Endothelial cell of umbilical vein (primary cell): ENCODE measurements at regions not wholly inside any gene's neighbourhood (a gene's known extent, or its start where the extent isn't known, plus 50 kb on each side); places are given as distances from the start of the nearest gene placed in this dataset.

Experiments
- BruUV-seq: library from RNA; stranded (reverse); fragments of 400-500 nt; replicated peaks from 2 replicates; lab custom pipeline; 2021; lab: Mats Ljungman, UMichigan
- CTCF ChIA-PET: fragments of 300-600, 350-600 bp; sonication (Branson Sonifier 250); formaldehyde crosslinking; loops from one replicate; lab custom pipeline; 2021; ENCODE audit warnings: antibody characterized with exemption, inconsistent platforms; lab: Charles Lee
- POLR2A ChIA-PET: fragments of 300-600, 350-600 bp; sonication (Branson Sonifier 250); formaldehyde crosslinking; loops from one replicate; lab custom pipeline; 2021; ENCODE audit warnings: antibody characterized with exemption, inconsistent platforms; lab: Charles Lee
- DNase-seq: peaks from one replicate; pipeline ENCODE4 v3.0.0-alpha.2; 2011; ENCODE audit warnings: low read depth, low spot score
- FAIRE-seq: peaks from 2 replicates; lab custom pipeline; 2011; peaks lifted over from hg19 to GRCh38; lab: Jason Lieb, UNC
- H2AFZ ChIP-seq: 2 replicates; pipeline ENCODE4 v1.6.0; 2012; ENCODE audit warnings: low read depth, low read length, control low read depth, inconsistent platforms
- H3K27ac ChIP-seq: 2 replicates; pipeline ENCODE4 v1.5.1; 2011; ENCODE audit warnings: low read depth, mild to moderate bottlenecking, control low read depth, low read length, moderate library complexity; ENCODE audit not compliant: insufficient read depth
- H3K27me3 ChIP-seq, 2 experiments: 2 replicates each; pipeline versions ENCODE4 v1.6.0 to v1.6.1; 2011; ENCODE audit warnings: low read length in 2 of 2, mixed read lengths in 1 of 2; ENCODE audit not compliant: control insufficient read depth in 2 of 2, insufficient read depth in 2 of 2
- H3K36me3 ChIP-seq, 2 experiments: 2 replicates in 1 of 2; 3 replicates in 1 of 2; pipeline ENCODE4 v1.5.1; 2011; ENCODE audit warnings: low read length in 2 of 2, mild to moderate bottlenecking in 1 of 2, moderate library complexity in 1 of 2; ENCODE audit not compliant: control insufficient read depth in 2 of 2, insufficient read depth in 2 of 2; ENCODE audit errors: extremely low read depth in 1 of 2
- H3K4me1 ChIP-seq: 3 replicates; pipeline ENCODE4 v1.5.1; 2011; ENCODE audit warnings: mild to moderate bottlenecking, low read length; ENCODE audit not compliant: control insufficient read depth, insufficient read depth; ENCODE audit errors: extremely low read depth
- H3K4me2 ChIP-seq: 2 replicates; pipeline ENCODE4 v1.6.1; 2011; ENCODE audit warnings: low read length, control low read depth, mixed read lengths; ENCODE audit not compliant: insufficient read depth
- H3K4me3 ChIP-seq, 3 experiments: fragments of 200-600 bp in 1 of 3; sonication (generic), shearing (Covaris generic) in 1 of 3; replicated peaks in 1 of 3; 2 replicates each; pipeline ENCODE4 v1.5.1; 2011 to 2016; ENCODE audit warnings: control low read depth in 3 of 3, low read length in 3 of 3, mild to moderate bottlenecking in 2 of 3, inconsistent platforms in 1 of 3, low read depth in 1 of 3, moderate library complexity in 1 of 3; ENCODE audit not compliant: insufficient read depth in 1 of 3
- H3K79me2 ChIP-seq: 2 replicates; pipeline ENCODE4 v1.6.0; 2012; ENCODE audit warnings: low read length, inconsistent platforms; ENCODE audit not compliant: control insufficient read depth, insufficient read depth
- H3K9ac ChIP-seq: replicated peaks from 2 replicates; pipeline ENCODE3; 2011; ENCODE audit warnings: low read length, control low read depth; ENCODE audit not compliant: insufficient read depth; ENCODE audit errors: extremely low read depth
- H3K9me1 ChIP-seq: replicated peaks from 3 replicates; pipeline ENCODE4 v1.6.0; 2011; ENCODE audit warnings: mild to moderate bottlenecking, low read length; ENCODE audit not compliant: control insufficient read depth, insufficient read depth; ENCODE audit errors: extremely low read depth
- H3K9me3 ChIP-seq: replicated peaks from 2 replicates; pipeline ENCODE4 v1.5.1; 2012; ENCODE audit warnings: low read length, inconsistent platforms; ENCODE audit not compliant: control insufficient read depth, insufficient read depth
- H4K20me1 ChIP-seq: replicated peaks from 2 replicates; pipeline ENCODE3; 2011; ENCODE audit warnings: mild to moderate bottlenecking, low read length; ENCODE audit not compliant: control insufficient read depth, insufficient read depth; ENCODE audit errors: extremely low read depth
- EZH2 ChIP-seq: IDR thresholded peaks from 2 replicates; pipeline ENCODE4 v1.6.1; 2012; ENCODE audit warnings: borderline replicate concordance, low read depth, mild to moderate bottlenecking, moderate library complexity, low read length, inconsistent platforms; ENCODE audit not compliant: severe bottlenecking
- FOS ChIP-seq: IDR thresholded peaks from 2 replicates; pipeline ENCODE4 v1.6.1; 2011; ENCODE audit warnings: mild to moderate bottlenecking, low read length, moderate library complexity, borderline replicate concordance; ENCODE audit not compliant: insufficient read depth
- GATA2 ChIP-seq: IDR thresholded peaks from 2 replicates; pipeline ENCODE4 v1.7.0; 2011; ENCODE audit warnings: low read depth, mild to moderate bottlenecking, moderate library complexity, mixed read lengths, low read length; ENCODE audit not compliant: insufficient read length, insufficient read depth
- JUN ChIP-seq: IDR thresholded peaks from 2 replicates; pipeline ENCODE4 v1.6.1; 2011; ENCODE audit warnings: borderline replicate concordance, low read depth; ENCODE audit not compliant: insufficient read length, insufficient read depth
- MYC ChIP-seq: IDR thresholded peaks from one replicate; pipeline ENCODE4 v1.6.1; 2011; ENCODE audit warnings: mild to moderate bottlenecking, low read depth, low read length
- POLR2A ChIP-seq: IDR thresholded peaks from 2 replicates; pipeline ENCODE4 v1.6.1; 2012; ENCODE audit warnings: low read depth, mild to moderate bottlenecking, control low read depth, low read length
- POLR2AphosphoS5 ChIP-seq: IDR thresholded peaks from 2 replicates; pipeline ENCODE4 v1.6.1; 2012; ENCODE audit warnings: low read depth, mild to moderate bottlenecking, control low read depth, low read length, moderate library complexity; ENCODE audit not compliant: insufficient read depth
- dilution Hi-C: fragments of 300-500 bp; cut with MboI; formaldehyde crosslinking; loops from one replicate; pipeline ENCODE4 v1.15.0; 2019; ENCODE audit warnings: low sequenced_read_pairs; ENCODE audit not compliant: extremely low pct_ligation_motif_present
- intact Hi-C: fragments of 100-400 bp; cut with micrococcal nuclease; formaldehyde crosslinking; loops from one replicate; pipeline ENCODE4 v1.10.0; 2022
- TF ChIP-seq, protein P1 (sequence below), 2 donors: IDR thresholded peaks; 1 replicate in 1 of 2; 2 replicates in 1 of 2; pipeline ENCODE4 v1.5.1; 2011; ENCODE audit warnings: low read length in 2 of 2, mild to moderate bottlenecking in 2 of 2, moderate library complexity in 2 of 2, control low read depth in 1 of 2, inconsistent platforms in 1 of 2, low read depth in 1 of 2; ENCODE audit not compliant: insufficient read depth in 1 of 2; ENCODE audit errors: extremely low read depth in 1 of 2
- TF ChIP-seq, protein P2 (sequence below): IDR thresholded peaks from 2 replicates; pipeline ENCODE4 v1.6.1; 2011; ENCODE audit not compliant: insufficient read depth, insufficient read length

DNA sequence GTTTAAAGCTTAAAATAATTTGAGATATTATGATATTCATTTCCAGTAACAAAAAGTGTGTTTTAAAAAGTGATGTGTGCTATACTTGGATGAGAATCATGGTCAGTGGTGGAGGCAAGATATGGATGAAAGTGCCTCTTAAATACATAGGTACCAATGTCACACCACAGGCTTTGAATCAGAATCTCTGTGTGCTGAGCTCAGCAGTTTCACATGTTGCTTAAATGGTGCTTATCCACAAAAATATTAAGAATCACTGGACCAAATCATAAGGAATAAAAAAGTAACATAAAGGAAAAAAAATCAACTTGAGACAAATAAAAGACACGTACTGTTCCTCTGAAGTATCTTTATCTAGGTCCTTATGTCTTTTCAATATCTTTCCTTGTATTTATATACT is 850.5 kb upstream of the POT1 start:
- H3K9me1 ChIP-seq, result no peaks in the 10 kb centered on the region
- CTCF ChIA-PET, result no interaction called here
- no peak overlapping the region for H3K4me2 ChIP-seq
- no TSS peak for BruUV-seq
- H3K27ac ChIP-seq, result no peak overlapping the region
- no peak overlapping the region for H3K9ac ChIP-seq
- dilution Hi-C loops, result no loop called here
- no peaks in the 10 kb centered on the region for H3K9me3 ChIP-seq
- H3K79me2 ChIP-seq, result no peaks in the 10 kb centered on the region
- POLR2A ChIA-PET, result no interaction called here
- H2AFZ ChIP-seq, result no peak overlapping the region
- no peaks in the 10 kb centered on the region for H4K20me1 ChIP-seq
- intact Hi-C loops, result no loop called here
- H3K4me3 ChIP-seq, result no peak overlapping the region
- H3K36me3 ChIP-seq, result no peaks in the 10 kb centered on the region
- no peaks in the 10 kb centered on the region for H3K27me3 ChIP-seq
- no peaks in the 10 kb centered on the region for H3K4me1 ChIP-seq
- FAIRE-seq (no peak), DNase-seq (no peak)
- TF ChIP-seq, protein P1, sequence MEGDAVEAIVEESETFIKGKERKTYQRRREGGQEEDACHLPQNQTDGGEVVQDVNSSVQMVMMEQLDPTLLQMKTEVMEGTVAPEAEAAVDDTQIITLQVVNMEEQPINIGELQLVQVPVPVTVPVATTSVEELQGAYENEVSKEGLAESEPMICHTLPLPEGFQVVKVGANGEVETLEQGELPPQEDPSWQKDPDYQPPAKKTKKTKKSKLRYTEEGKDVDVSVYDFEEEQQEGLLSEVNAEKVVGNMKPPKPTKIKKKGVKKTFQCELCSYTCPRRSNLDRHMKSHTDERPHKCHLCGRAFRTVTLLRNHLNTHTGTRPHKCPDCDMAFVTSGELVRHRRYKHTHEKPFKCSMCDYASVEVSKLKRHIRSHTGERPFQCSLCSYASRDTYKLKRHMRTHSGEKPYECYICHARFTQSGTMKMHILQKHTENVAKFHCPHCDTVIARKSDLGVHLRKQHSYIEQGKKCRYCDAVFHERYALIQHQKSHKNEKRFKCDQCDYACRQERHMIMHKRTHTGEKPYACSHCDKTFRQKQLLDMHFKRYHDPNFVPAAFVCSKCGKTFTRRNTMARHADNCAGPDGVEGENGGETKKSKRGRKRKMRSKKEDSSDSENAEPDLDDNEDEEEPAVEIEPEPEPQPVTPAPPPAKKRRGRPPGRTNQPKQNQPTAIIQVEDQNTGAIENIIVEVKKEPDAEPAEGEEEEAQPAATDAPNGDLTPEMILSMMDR (IDR thresholded peaks at IDR 0.05; ENCODE audit: extremely low read depth in 1 of 2, insufficient read depth in 1 of 2, low read depth in 1 of 2, low read length in 2 of 2), result no peak
- no peak for TF ChIP-seq POLR2AphosphoS5
- TF ChIP-seq JUN, result no peak

DNA sequence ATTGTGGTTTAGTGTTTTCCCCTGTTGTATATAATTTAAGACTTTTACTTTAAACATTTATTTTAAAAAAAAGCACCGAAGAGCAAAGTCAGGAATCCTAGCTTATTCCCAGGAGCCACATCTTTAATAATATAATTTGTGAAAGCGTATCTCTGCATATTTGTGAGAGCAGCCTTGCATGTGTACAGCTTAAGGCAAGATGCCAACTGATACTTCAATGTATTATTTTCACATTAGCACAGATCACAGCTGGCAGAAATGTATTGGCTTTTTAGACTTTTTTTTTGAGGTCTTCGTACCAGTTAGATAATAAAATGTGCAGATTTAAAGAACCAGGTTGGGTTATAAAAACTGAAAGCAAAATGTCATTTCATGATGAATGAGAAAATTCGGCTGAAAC is 845.7 kb upstream of the POT1 start:
- DNase-seq (no peak), FAIRE-seq (no peak)
- Histone ChIP-seq H4K20me1 (no peaks in the 10 kb centered on the region), H3K27me3 (no peaks in the 10 kb centered on the region), H3K4me1 (no peaks in the 10 kb centered on the region), H3K4me3 (no peak overlapping the region), H3K27ac (no peak overlapping the region), H3K9ac (no peak overlapping the region), H3K36me3 (no peaks in the 10 kb centered on the region), H3K4me2 (no peak overlapping the region), H3K9me3 (no peaks in the 10 kb centered on the region), H3K9me1 (no peaks in the 10 kb centered on the region), H3K79me2 (no peaks in the 10 kb centered on the region), H2AFZ (no peak overlapping the region)
- ChIA-PET POLR2A (no interaction called here), CTCF (no interaction called here)
- BruUV-seq, result no TSS peak
- dilution Hi-C loops, result no loop called here
- intact Hi-C loops, result no loop called here
- TF ChIP-seq JUN (no peak), FOS (no peak), EZH2 (no peak), POLR2AphosphoS5 (no peak), POLR2A (no peak), MYC (no peak), GATA2 (no peak)
- TF ChIP-seq, protein P2, sequence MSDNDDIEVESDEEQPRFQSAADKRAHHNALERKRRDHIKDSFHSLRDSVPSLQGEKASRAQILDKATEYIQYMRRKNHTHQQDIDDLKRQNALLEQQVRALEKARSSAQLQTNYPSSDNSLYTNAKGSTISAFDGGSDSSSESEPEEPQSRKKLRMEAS, result no peak
- TF ChIP-seq, protein P1 (IDR thresholded peaks at IDR 0.05; ENCODE audit: extremely low read depth in 1 of 2, insufficient read depth in 1 of 2, low read depth in 1 of 2, low read length in 2 of 2), result no peak
